ENCODE measurements at regions not wholly inside any gene's neighbourhood (a gene's known extent, or its start where the extent isn't known, plus 50 kb on each side); places are given as distances from the start of the nearest gene placed in this dataset.

DNA sequence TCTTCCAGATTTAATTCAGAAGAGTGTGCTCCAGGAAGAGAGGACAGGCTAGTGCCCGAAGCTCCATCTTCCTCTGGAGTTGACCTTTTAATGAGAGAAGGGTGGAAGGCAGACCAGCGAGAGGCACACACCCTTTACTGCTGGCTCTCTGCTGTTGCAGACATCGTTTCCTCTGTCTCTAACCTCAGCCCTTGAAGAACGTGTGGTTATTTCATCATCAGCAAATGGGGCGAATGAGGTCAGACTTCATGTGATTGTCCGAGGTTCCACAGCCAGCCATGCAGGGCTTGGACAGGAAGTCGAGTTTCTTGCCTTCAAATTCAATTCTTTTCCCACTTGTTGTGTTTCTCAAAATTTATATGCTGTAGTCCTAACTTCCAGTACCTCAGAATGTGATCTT, 155.2 kb upstream of the MSX1 start:
- in situ Hi-C loops (cut with HindIII; ENCODE audit: low sequenced_read_pairs), result no loop called here

DNA sequence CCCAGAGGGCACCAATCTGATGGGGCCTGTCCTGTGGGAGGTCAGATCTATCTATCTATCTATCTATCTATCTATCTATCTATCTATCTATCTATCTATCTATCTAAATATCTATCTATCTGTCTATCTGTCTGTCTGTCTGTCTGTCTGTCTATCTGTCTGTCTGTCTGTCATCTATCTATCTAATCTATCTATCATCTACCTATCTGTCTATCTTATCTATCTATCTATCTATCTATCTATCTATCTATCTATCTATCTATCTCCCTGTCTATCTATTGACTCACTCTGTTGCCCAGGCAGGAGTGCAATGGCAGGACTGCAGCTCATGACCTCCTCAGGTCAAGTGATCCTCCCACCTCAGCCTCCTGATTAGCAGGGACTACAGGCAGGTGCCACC, 155.7 kb upstream of the STX18 start:
- in situ Hi-C loops (cut with HindIII; ENCODE audit: low sequenced_read_pairs), result no loop called here
- DNase-seq (ENCODE audit: low read depth, low spot score), result no peak
- TF ChIP-seq, protein P1, sequence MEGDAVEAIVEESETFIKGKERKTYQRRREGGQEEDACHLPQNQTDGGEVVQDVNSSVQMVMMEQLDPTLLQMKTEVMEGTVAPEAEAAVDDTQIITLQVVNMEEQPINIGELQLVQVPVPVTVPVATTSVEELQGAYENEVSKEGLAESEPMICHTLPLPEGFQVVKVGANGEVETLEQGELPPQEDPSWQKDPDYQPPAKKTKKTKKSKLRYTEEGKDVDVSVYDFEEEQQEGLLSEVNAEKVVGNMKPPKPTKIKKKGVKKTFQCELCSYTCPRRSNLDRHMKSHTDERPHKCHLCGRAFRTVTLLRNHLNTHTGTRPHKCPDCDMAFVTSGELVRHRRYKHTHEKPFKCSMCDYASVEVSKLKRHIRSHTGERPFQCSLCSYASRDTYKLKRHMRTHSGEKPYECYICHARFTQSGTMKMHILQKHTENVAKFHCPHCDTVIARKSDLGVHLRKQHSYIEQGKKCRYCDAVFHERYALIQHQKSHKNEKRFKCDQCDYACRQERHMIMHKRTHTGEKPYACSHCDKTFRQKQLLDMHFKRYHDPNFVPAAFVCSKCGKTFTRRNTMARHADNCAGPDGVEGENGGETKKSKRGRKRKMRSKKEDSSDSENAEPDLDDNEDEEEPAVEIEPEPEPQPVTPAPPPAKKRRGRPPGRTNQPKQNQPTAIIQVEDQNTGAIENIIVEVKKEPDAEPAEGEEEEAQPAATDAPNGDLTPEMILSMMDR (IDR thresholded peaks at IDR 0.05; ENCODE audit: low read depth, low read length), result no peak
- H3K4me3 ChIP-seq (ENCODE audit: low read depth, low read length), result no peak overlapping the region

More for the DNA sequence above, 155.2 kb upstream of the MSX1 start:
- TF ChIP-seq, protein P1 (IDR thresholded peaks at IDR 0.05; ENCODE audit: low read depth, low read length), result no peak
- H3K4me3 ChIP-seq (ENCODE audit: low read depth, low read length), result no peak overlapping the region
- no peak for DNase-seq (ENCODE audit: low read depth, low spot score)

DNA sequence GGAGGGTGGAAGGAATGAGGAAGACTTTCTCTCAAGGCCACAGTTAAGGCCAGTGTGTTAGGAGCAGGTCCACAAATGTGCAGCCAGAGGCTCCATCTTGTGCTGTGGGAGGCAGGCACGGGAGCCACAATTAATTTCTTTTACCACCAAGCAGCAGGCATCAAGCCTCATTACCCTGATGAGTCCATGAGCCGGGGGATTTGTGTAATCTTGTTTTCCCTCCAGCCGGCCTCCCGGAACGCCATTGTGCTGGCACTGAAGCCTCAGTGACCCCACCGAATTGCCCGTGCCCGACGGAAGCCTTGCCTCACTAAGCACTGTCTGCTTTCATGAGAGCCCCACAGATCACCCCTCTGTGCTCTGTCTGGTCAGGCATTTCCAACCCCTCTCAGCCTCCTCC, 154.7 kb upstream of the STX18 start:
- in situ Hi-C loops (cut with HindIII; ENCODE audit: low sequenced_read_pairs), result no loop called here
- TF ChIP-seq, protein P1 (IDR thresholded peaks at IDR 0.05; ENCODE audit: low read depth, low read length), result no peak
- no peak overlapping the region for H3K4me3 ChIP-seq (ENCODE audit: low read depth, low read length)
- DNase-seq (ENCODE audit: low read depth, low spot score), result no peak

DNA sequence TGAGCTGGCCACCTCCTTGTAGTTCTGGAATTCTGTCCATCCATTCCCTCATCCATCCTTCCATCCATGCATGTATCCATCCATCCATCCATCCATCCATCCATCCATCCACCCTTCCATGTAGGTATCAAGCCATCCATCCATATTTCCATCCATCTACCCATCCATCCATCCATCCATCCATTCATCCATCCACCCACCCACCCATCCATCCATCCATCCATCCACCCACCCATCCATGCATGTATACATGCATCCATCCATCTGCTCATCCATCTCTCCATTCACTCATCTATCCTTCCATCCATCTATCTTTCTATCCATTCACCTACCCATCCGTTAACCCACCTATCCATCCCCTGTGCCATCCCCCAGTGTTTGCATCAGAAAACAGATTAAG, 153.6 kb upstream of the STX18 start:
- TF ChIP-seq, protein P1 (IDR thresholded peaks at IDR 0.05; ENCODE audit: low read depth, low read length), result no peak
- DNase-seq (ENCODE audit: low read depth, low spot score), result no peak
- H3K4me3 ChIP-seq (ENCODE audit: low read depth, low read length), result no peak overlapping the region
- in situ Hi-C loops (cut with HindIII; ENCODE audit: low sequenced_read_pairs), result no loop called here

DNA sequence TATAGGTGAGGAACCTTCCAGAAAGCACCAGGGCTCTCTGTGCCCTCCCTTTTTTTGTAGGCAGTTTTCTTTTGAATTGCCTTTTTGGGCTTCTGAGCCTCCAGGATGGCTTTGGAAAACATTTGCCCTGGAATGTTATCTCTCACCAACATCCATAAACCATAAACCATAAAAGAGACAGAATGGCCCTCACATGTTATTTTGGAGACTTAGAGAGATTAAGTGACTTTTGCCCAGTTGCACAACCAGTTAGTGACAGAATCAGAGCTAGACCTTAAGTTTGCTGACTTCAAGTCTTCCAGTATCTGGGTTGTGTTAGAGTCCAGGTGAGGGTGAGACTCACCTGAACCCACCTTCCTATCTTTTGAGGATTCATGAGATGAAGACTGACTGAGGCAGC, 153.0 kb upstream of the STX18 start:
- TF ChIP-seq, protein P1 (IDR thresholded peaks at IDR 0.05; ENCODE audit: low read depth, low read length), result no peak
- in situ Hi-C loops (cut with HindIII; ENCODE audit: low sequenced_read_pairs), result no loop called here
- DNase-seq (ENCODE audit: low read depth, low spot score), result no peak
- no peak overlapping the region for H3K4me3 ChIP-seq (ENCODE audit: low read depth, low read length)

DNA sequence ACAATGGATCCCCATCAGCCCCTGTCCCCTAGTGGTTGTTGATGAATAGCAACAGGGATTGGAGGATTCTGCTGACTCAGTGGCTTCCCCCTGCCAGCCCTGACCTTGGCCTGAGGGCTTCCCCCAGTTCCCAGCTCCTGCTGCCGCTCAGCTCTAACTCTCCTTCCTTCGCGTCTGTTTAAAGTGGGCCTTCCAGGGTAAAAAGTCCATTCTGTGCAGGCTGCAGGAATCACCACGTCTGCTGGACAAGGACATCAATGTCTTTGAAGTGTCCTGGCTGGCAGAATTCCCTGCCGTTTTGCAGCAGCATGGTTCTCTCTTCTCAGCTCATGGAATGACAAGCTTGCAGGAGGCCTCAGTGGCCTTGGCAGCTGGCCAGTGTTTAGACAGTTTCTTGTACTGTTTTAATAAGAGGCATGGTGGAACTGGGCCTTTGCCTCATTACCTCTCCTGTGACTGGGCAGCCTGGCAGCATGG, 152.5 kb upstream of the STX18 start:
- DNase-seq (ENCODE audit: low read depth, low spot score), result no peak
- in situ Hi-C loops (cut with HindIII; ENCODE audit: low sequenced_read_pairs), result no loop called here
- no peak overlapping the region for H3K4me3 ChIP-seq (ENCODE audit: low read depth, low read length)
- TF ChIP-seq, protein P1 (IDR thresholded peaks at IDR 0.05; ENCODE audit: low read depth, low read length), result peak; percentile 34

Measured in astrocyte of the spinal cord (primary cell).